ENCODE measurements at regions not wholly inside any gene's neighbourhood (a gene's known extent, or its start where the extent isn't known, plus 50 kb on each side); places are given as distances from the start of the nearest gene placed in this dataset.

- TF ChIP-seq EP300 (IDR thresholded peaks at IDR 0.05), result no peak
- TF ChIP-seq, protein P1, sequence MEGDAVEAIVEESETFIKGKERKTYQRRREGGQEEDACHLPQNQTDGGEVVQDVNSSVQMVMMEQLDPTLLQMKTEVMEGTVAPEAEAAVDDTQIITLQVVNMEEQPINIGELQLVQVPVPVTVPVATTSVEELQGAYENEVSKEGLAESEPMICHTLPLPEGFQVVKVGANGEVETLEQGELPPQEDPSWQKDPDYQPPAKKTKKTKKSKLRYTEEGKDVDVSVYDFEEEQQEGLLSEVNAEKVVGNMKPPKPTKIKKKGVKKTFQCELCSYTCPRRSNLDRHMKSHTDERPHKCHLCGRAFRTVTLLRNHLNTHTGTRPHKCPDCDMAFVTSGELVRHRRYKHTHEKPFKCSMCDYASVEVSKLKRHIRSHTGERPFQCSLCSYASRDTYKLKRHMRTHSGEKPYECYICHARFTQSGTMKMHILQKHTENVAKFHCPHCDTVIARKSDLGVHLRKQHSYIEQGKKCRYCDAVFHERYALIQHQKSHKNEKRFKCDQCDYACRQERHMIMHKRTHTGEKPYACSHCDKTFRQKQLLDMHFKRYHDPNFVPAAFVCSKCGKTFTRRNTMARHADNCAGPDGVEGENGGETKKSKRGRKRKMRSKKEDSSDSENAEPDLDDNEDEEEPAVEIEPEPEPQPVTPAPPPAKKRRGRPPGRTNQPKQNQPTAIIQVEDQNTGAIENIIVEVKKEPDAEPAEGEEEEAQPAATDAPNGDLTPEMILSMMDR (IDR thresholded peaks at IDR 0.05), result no peak
- TF ChIP-seq POLR2A (IDR thresholded peaks at IDR 0.05), result no peak
Measured at GRCh38 chr3:5442786-5443138, 255.3 kb downstream of the EDEM1 start.
